Endodermal cell (in vitro differentiated cells): ENCODE measurements at regions not wholly inside any gene's neighbourhood (a gene's known extent, or its start where the extent isn't known, plus 50 kb on each side); places are given as distances from the start of the nearest gene placed in this dataset.
"Not testable (repeated sequence)": the region's sequence is repeated elsewhere in the genome, so short reads cannot be mapped to it uniquely, and the experiment has no call there.

Source experiments
- DNase-seq: peaks from one replicate; pipeline ENCODE4 v3.0.0-alpha.2; 2017
- H3K27ac ChIP-seq: 2 replicates; pipeline ENCODE4 v1.5.1; 2013; ENCODE audit warnings: mild to moderate bottlenecking, low read depth, low read length, moderate library complexity
- H3K27me3 ChIP-seq: 2 replicates; pipeline ENCODE4 v1.6.1; 2013; ENCODE audit warnings: mild to moderate bottlenecking, low read length, moderate library complexity; ENCODE audit not compliant: insufficient read depth, control insufficient read depth, poor library complexity, severe bottlenecking
- H3K36me3 ChIP-seq: 2 replicates; pipeline ENCODE4 v1.7.0; 2013; ENCODE audit warnings: mild to moderate bottlenecking, low read length, moderate library complexity; ENCODE audit not compliant: control insufficient read depth, insufficient read depth
- H3K4me1 ChIP-seq: one replicate; pipeline ENCODE4 v1.7.0; 2013; ENCODE audit warnings: low read length; ENCODE audit not compliant: control insufficient read depth, insufficient read depth
- H3K4me3 ChIP-seq: 2 replicates; pipeline ENCODE4 v1.5.1; 2013; ENCODE audit warnings: mild to moderate bottlenecking, low read length, moderate library complexity
- H3K9ac ChIP-seq: 2 replicates; pipeline ENCODE4 v1.6.1; 2013; ENCODE audit warnings: mild to moderate bottlenecking, low read length, moderate library complexity; ENCODE audit not compliant: poor library complexity, severe bottlenecking; ENCODE audit errors: extremely low read depth
- H3K9me3 ChIP-seq: 2 replicates; pipeline ENCODE4 v1.6.1; 2013; ENCODE audit warnings: mild to moderate bottlenecking, low read length, moderate library complexity; ENCODE audit not compliant: control insufficient read depth
- H3K27ac Mint-ChIP-seq: 2 replicates; pipeline ENCODE4 v1.8.0; 2020; ENCODE audit warnings: mixed read lengths
- H3K27me3 Mint-ChIP-seq: 2 replicates; pipeline ENCODE4 v1.8.0; 2021; ENCODE audit warnings: mild to moderate bottlenecking, mixed read lengths; ENCODE audit not compliant: insufficient read depth
- H3K36me3 Mint-ChIP-seq: 2 replicates; pipeline ENCODE4 v1.8.0; 2020; ENCODE audit warnings: low read depth, mixed read lengths
- H3K4me1 Mint-ChIP-seq: 2 replicates; pipeline ENCODE4 v1.8.0; 2020; ENCODE audit warnings: mixed read lengths
- H3K4me3 Mint-ChIP-seq: 2 replicates; pipeline ENCODE4 v1.8.0; 2020; ENCODE audit warnings: mild to moderate bottlenecking, moderate library complexity, mixed read lengths
- H3K9me3 Mint-ChIP-seq: 2 replicates; pipeline ENCODE4 v1.8.0; 2020; ENCODE audit warnings: mild to moderate bottlenecking, mixed read lengths
- CTCF ChIP-seq: fragments of 200-600 bp; sonication (generic); conservative IDR thresholded peaks from 2 replicates; pipeline ENCODE4 v1.5.0; 2021; ENCODE audit warnings: antibody characterized with exemption, mild to moderate bottlenecking
- WGBS, 2 experiments: methylation state at CpG; one replicate each; pipeline versions ENCODE4 v1.1.5 to v1.1.7; 2013; ENCODE audit warnings: missing lambda C conversion rate in 2 of 2, mixed read lengths in 1 of 2; ENCODE audit not compliant: insufficient coverage in 1 of 2, insufficient read length in 1 of 2; 5-methylcytosine and 5-hydroxymethylcytosine counted together

GRCh38 chr3:61409638-61410037 is 151.7 kb upstream of the PTPRG start:
- Mint-ChIP-seq H3K4me3 (no peak overlapping the region), H3K4me1 (no peaks in the 10 kb centered on the region), H3K27me3 (no peaks in the 10 kb centered on the region), H3K27ac (no peak overlapping the region), H3K36me3 (no peaks in the 10 kb centered on the region), H3K9me3 (no peaks in the 10 kb centered on the region)
- DNase-seq = no peak
- whole genome bisulfite sequencing, 2 experiments = 80 to 96% methylated on average over 2 to 3 of the region's 3 CpGs
- Histone ChIP-seq H3K9ac (no peak overlapping the region), H3K27me3 (no peaks in the 10 kb centered on the region), H3K27ac (no peak overlapping the region), H3K9me3 (no peaks in the 10 kb centered on the region), H3K36me3 (no peaks in the 10 kb centered on the region), H3K4me1 (no peaks in the 10 kb centered on the region), H3K4me3 (no peak overlapping the region)
- no peak for TF ChIP-seq CTCF

GRCh38 chr3:61410358-61410757 is 151.0 kb upstream of the PTPRG start:
- H3K9ac ChIP-seq, H3K27me3 ChIP-seq, H3K27ac ChIP-seq, H3K4me1 ChIP-seq, H3K36me3 Mint-ChIP-seq, H3K9me3 ChIP-seq, H3K27me3 Mint-ChIP-seq, H3K4me1 Mint-ChIP-seq, H3K9me3 Mint-ChIP-seq, H3K4me3 Mint-ChIP-seq, H3K36me3 ChIP-seq, H3K27ac Mint-ChIP-seq, H3K4me3 ChIP-seq, DNase-seq: not testable (repeated sequence)
- WGBS, 2 experiments = 89% methylated on average over 2 of the region's 4 CpGs; no CpG with 5 or more reads in 1 of the 2 experiments

GRCh38 chr3:61411009-61411662 is 150.2 kb upstream of the PTPRG start:
- H3K4me1 ChIP-seq = no peaks in the 10 kb centered on the region
- no peaks in the 10 kb centered on the region for H3K36me3 Mint-ChIP-seq
- no peak overlapping the region for H3K4me3 Mint-ChIP-seq
- 91 to 92% methylated on average over 2 to 3 of the region's 3 CpGs for WGBS, 2 experiments
- H3K9me3 Mint-ChIP-seq = no peaks in the 10 kb centered on the region
- TF ChIP-seq CTCF = no peak
- no peaks in the 10 kb centered on the region for H3K27me3 Mint-ChIP-seq
- H3K4me1 Mint-ChIP-seq = no peaks in the 10 kb centered on the region
- no peak overlapping the region for H3K4me3 ChIP-seq
- H3K27ac Mint-ChIP-seq = no peak overlapping the region
- H3K9ac ChIP-seq = no peak overlapping the region
- H3K27me3 ChIP-seq = no peaks in the 10 kb centered on the region
- no peaks in the 10 kb centered on the region for H3K36me3 ChIP-seq
- H3K9me3 ChIP-seq = no peaks in the 10 kb centered on the region
- no peak for DNase-seq
- no peak overlapping the region for H3K27ac ChIP-seq

- Mint-ChIP-seq H3K9me3 (no peaks in the 10 kb centered on the region), H3K4me3 (no peak overlapping the region), H3K27me3 (no peaks in the 10 kb centered on the region), H3K4me1 (no peaks in the 10 kb centered on the region), H3K36me3 (no peaks in the 10 kb centered on the region), H3K27ac (no peak overlapping the region)
- Histone ChIP-seq H3K9me3 (no peaks in the 10 kb centered on the region), H3K9ac (no peak overlapping the region), H3K27ac (no peak overlapping the region), H3K4me3 (no peak overlapping the region), H3K36me3 (no peaks in the 10 kb centered on the region), H3K4me1 (no peaks in the 10 kb centered on the region), H3K27me3 (no peaks in the 10 kb centered on the region)
- WGBS, 2 experiments = 87 to 95% methylated on average over 3 to 4 of the region's 4 CpGs
- TF ChIP-seq CTCF = no peak
- no peak for DNase-seq
These were observed 146.9 kb upstream of the PTPRG start for GRCh38 chr3:61414456-61414855.
